Nephron (organoid): ENCODE measurements at regions not wholly inside any gene's neighbourhood (a gene's known extent, or its start where the extent isn't known, plus 50 kb on each side); places are given as distances from the start of the nearest gene placed in this dataset.

Experiments used
- H3K27ac Mint-ChIP-seq, 3 experiments: 2 replicates each; pipeline ENCODE4 v1.8.0; 2020; ENCODE audit warnings: mixed read lengths in 3 of 3, mild to moderate bottlenecking in 2 of 3, moderate library complexity in 1 of 3
- H3K27me3 Mint-ChIP-seq: 2 replicates; pipeline ENCODE4 v1.8.0; 2021; ENCODE audit warnings: low read depth, mild to moderate bottlenecking, moderate library complexity, mixed read lengths
- H3K36me3 Mint-ChIP-seq: 2 replicates; pipeline ENCODE4 v1.8.0; 2020; ENCODE audit warnings: low read depth, mixed read lengths
- H3K4me1 Mint-ChIP-seq: 2 replicates; pipeline ENCODE4 v1.8.0; 2020; ENCODE audit warnings: mixed read lengths
- H3K4me3 Mint-ChIP-seq, 3 experiments: 2 replicates each; pipeline ENCODE4 v1.8.0; 2020; ENCODE audit warnings: mild to moderate bottlenecking in 3 of 3, mixed read lengths in 3 of 3, moderate library complexity in 2 of 3
- H3K9me3 Mint-ChIP-seq: 2 replicates; pipeline ENCODE4 v1.8.0; 2020; ENCODE audit warnings: mixed read lengths
- CTCF ChIP-seq, 3 experiments: fragments of 200-600 bp; sonication (generic); IDR thresholded peaks; one replicate each; pipeline ENCODE4 v1.5.0; 2021; ENCODE audit warnings: antibody characterized with exemption in 3 of 3; ENCODE audit not compliant: unreplicated experiment in 3 of 3

- Mint-ChIP-seq H3K27me3 (no peaks in the 10 kb centered on the region), H3K4me3 (no peak overlapping the region), H3K36me3 (no peaks in the 10 kb centered on the region), H3K4me1 (peaks cover 16% of the 10 kb centered on the region), H3K9me3 (no peaks in the 10 kb centered on the region), H3K27ac (peak overlapping the region; percentile 18 to 70 (median 46))
- TF ChIP-seq CTCF (IDR thresholded peaks at IDR 0.05; ENCODE audit: unreplicated experiment in 3 of 3): no peak
Measured at GRCh38 chr9:14515571-14516198, 177.5 kb downstream of the ZDHHC21 start.

- H3K4me3 Mint-ChIP-seq: no peak overlapping the region
- H3K36me3 Mint-ChIP-seq: no peaks in the 10 kb centered on the region
- H3K27ac Mint-ChIP-seq: no peak overlapping the region
- H3K4me1 Mint-ChIP-seq: peaks cover 16% of the 10 kb centered on the region
- no peaks in the 10 kb centered on the region for H3K27me3 Mint-ChIP-seq
- no peaks in the 10 kb centered on the region for H3K9me3 Mint-ChIP-seq
- TF ChIP-seq CTCF (IDR thresholded peaks at IDR 0.05; ENCODE audit: unreplicated experiment in 3 of 3): no peak
Measured at GRCh38 chr9:14515049-14515448, 178.2 kb downstream of the ZDHHC21 start.

- Mint-ChIP-seq H3K27me3 (no peaks in the 10 kb centered on the region), H3K9me3 (no peaks in the 10 kb centered on the region), H3K4me3 (no peak overlapping the region), H3K36me3 (no peaks in the 10 kb centered on the region), H3K4me1 (peaks cover 16% of the 10 kb centered on the region), H3K27ac (no peak overlapping the region)
- no peak for TF ChIP-seq CTCF (IDR thresholded peaks at IDR 0.05; ENCODE audit: unreplicated experiment in 3 of 3)
Measured at GRCh38 chr9:14512942-14513341, 180.3 kb downstream of the ZDHHC21 start.

- H3K9me3 Mint-ChIP-seq: no peaks in the 10 kb centered on the region
- H3K27me3 Mint-ChIP-seq: no peaks in the 10 kb centered on the region
- no peak overlapping the region for H3K27ac Mint-ChIP-seq
- no peak overlapping the region for H3K4me3 Mint-ChIP-seq
- no peaks in the 10 kb centered on the region for H3K36me3 Mint-ChIP-seq
- no peak for TF ChIP-seq CTCF (IDR thresholded peaks at IDR 0.05; ENCODE audit: unreplicated experiment in 3 of 3)
- H3K4me1 Mint-ChIP-seq: peaks cover 3% of the 10 kb centered on the region
Measured at GRCh38 chr9:14511452-14511851, 181.8 kb downstream of the ZDHHC21 start.

GRCh38 chr9:14508884-14509283 lies 184.3 kb downstream of the ZDHHC21 start:
- H3K4me3 Mint-ChIP-seq: no peak overlapping the region
- H3K27ac Mint-ChIP-seq: no peak overlapping the region
- no peaks in the 10 kb centered on the region for H3K4me1 Mint-ChIP-seq
- no peaks in the 10 kb centered on the region for H3K27me3 Mint-ChIP-seq
- TF ChIP-seq CTCF (IDR thresholded peaks at IDR 0.05; ENCODE audit: unreplicated experiment in 3 of 3): no peak
- no peaks in the 10 kb centered on the region for H3K9me3 Mint-ChIP-seq
- no peaks in the 10 kb centered on the region for H3K36me3 Mint-ChIP-seq

- Mint-ChIP-seq H3K36me3 (no peaks in the 10 kb centered on the region), H3K4me3 (no peak overlapping the region), H3K9me3 (peaks cover 2% of the 10 kb centered on the region), H3K27ac (no peak overlapping the region), H3K4me1 (no peaks in the 10 kb centered on the region), H3K27me3 (no peaks in the 10 kb centered on the region)
- no peak for TF ChIP-seq CTCF (IDR thresholded peaks at IDR 0.05; ENCODE audit: unreplicated experiment in 3 of 3)
Measured at GRCh38 chr9:14501366-14501765, 187.4 kb upstream of the NFIB start.
